ENCODE measurements at regions not wholly inside any gene's neighbourhood (a gene's known extent, or its start where the extent isn't known, plus 50 kb on each side); places are given as distances from the start of the nearest gene placed in this dataset.

DNA sequence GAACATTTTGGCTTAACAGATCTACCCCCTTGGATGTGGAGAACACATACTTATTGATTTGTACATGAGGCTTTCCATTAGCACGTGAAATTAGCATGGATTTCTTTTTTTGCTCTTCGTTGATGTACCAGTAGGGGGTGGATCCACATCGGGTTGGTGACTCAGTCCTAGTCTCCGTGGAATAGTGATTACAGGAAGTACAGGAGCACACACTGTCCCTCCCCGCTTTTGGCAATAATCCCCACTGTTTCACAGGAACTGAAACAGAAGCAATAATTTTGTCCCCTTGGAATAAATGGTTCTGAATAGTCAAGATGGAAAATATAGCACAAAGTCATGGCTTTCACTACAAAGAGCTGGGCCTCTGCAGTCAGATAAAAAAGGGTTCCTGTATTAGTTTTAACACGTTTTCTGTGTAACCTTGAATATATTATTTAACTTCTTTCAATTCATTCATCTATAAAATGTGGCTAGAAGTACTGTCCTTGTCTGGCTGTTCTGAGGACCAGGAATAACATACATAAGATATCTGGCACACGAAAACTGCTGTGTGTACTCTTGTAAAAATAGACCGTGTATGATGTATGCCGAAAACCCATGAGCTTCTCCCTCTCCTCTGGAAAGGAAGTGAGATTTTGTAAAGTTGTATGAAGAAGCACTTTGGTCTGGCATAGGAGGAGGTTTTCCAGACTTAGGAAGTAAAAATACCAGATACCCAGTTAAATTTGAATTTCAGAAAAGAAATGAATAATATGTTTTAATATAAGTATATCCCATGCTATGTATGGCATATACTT lies 229.2 kb downstream of the GALR1 start:
- H3K27ac ChIP-seq (ENCODE audit: low read length) = no peak overlapping the region
- DNase-seq = no peak
- no peaks in the 10 kb centered on the region for H3K36me3 ChIP-seq (ENCODE audit: insufficient read depth, low read length)
- no peak overlapping the region for H3K9ac ChIP-seq (ENCODE audit: low read depth, low read length)
- H3K9me3 ChIP-seq (ENCODE audit: insufficient read depth, low read length, severe bottlenecking) = no peaks in the 10 kb centered on the region
- TF ChIP-seq, protein P1, sequence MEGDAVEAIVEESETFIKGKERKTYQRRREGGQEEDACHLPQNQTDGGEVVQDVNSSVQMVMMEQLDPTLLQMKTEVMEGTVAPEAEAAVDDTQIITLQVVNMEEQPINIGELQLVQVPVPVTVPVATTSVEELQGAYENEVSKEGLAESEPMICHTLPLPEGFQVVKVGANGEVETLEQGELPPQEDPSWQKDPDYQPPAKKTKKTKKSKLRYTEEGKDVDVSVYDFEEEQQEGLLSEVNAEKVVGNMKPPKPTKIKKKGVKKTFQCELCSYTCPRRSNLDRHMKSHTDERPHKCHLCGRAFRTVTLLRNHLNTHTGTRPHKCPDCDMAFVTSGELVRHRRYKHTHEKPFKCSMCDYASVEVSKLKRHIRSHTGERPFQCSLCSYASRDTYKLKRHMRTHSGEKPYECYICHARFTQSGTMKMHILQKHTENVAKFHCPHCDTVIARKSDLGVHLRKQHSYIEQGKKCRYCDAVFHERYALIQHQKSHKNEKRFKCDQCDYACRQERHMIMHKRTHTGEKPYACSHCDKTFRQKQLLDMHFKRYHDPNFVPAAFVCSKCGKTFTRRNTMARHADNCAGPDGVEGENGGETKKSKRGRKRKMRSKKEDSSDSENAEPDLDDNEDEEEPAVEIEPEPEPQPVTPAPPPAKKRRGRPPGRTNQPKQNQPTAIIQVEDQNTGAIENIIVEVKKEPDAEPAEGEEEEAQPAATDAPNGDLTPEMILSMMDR (IDR thresholded peaks at IDR 0.05; ENCODE audit: borderline replicate concordance, extremely low read depth, low read length, poor library complexity, severe bottlenecking) = peak; percentile 7
- TF ChIP-seq EZH2 (IDR thresholded peaks at IDR 0.05; ENCODE audit: borderline replicate concordance, low read depth, low read length, severe bottlenecking) = no peak
- no peak overlapping the region for H3K4me2 ChIP-seq (ENCODE audit: insufficient read depth, low read length)
- no peak overlapping the region for H2AFZ ChIP-seq (ENCODE audit: low read depth, low read length)
- ATAC-seq (ENCODE audit: insufficient read depth, low read depth) = no peak
- no peaks in the 10 kb centered on the region for H3K79me2 ChIP-seq (ENCODE audit: insufficient read depth, low read length)
- H3K4me3 ChIP-seq (ENCODE audit: low read depth in 1 of 2, low read length in 2 of 2) = no peak overlapping the region
- H3K4me1 ChIP-seq (ENCODE audit: insufficient read depth, low read length) = no peaks in the 10 kb centered on the region
- no peaks in the 10 kb centered on the region for H3K27me3 ChIP-seq (ENCODE audit: insufficient read depth, low read length, poor library complexity)
- H4K20me1 ChIP-seq (ENCODE audit: insufficient read depth, low read length) = no peaks in the 10 kb centered on the region

DNA sequence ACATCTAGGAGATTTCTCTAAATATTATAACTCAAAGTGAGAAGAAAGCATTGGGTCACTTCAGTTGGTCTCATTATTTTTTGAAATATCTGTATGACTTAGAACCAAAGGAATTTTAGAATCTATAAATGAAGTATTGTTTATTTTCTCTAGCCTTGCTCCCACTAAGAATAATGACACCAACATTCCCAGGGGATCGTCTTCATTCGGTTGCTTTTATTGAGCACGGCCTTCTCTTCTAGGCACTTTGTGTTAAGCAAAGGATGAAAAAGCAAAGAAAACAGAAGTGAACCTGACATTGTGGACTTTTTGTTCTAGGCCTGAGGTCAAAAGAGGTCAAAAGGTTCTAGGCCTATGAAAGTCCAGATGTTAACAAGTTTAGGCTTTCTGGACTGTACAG lies 231.9 kb downstream of the GALR1 start:
- H2AFZ ChIP-seq (ENCODE audit: low read depth, low read length) = no peak overlapping the region
- TF ChIP-seq, protein P1 (IDR thresholded peaks at IDR 0.05; ENCODE audit: borderline replicate concordance, extremely low read depth, low read length, poor library complexity, severe bottlenecking) = no peak
- no peak for TF ChIP-seq EZH2 (IDR thresholded peaks at IDR 0.05; ENCODE audit: borderline replicate concordance, low read depth, low read length, severe bottlenecking)
- no peak overlapping the region for H3K9ac ChIP-seq (ENCODE audit: low read depth, low read length)
- H3K9me3 ChIP-seq (ENCODE audit: insufficient read depth, low read length, severe bottlenecking) = no peaks in the 10 kb centered on the region
- no peak overlapping the region for H3K27ac ChIP-seq (ENCODE audit: low read length)
- no peaks in the 10 kb centered on the region for H4K20me1 ChIP-seq (ENCODE audit: insufficient read depth, low read length)
- H3K36me3 ChIP-seq (ENCODE audit: insufficient read depth, low read length) = no peaks in the 10 kb centered on the region
- H3K4me2 ChIP-seq (ENCODE audit: insufficient read depth, low read length) = no peak overlapping the region
- H3K27me3 ChIP-seq (ENCODE audit: insufficient read depth, low read length, poor library complexity) = no peaks in the 10 kb centered on the region
- no peak for DNase-seq
- no peak overlapping the region for H3K4me3 ChIP-seq (ENCODE audit: low read depth in 1 of 2, low read length in 2 of 2)
- no peaks in the 10 kb centered on the region for H3K4me1 ChIP-seq (ENCODE audit: insufficient read depth, low read length)
- no peaks in the 10 kb centered on the region for H3K79me2 ChIP-seq (ENCODE audit: insufficient read depth, low read length)
- ATAC-seq (ENCODE audit: insufficient read depth, low read depth) = no peak

GRCh38 chr18:77482190-77483085 lies 232.8 kb downstream of the GALR1 start:
- no peak for ATAC-seq (ENCODE audit: insufficient read depth, low read depth)
- Histone ChIP-seq H2AFZ (ENCODE audit: low read depth, low read length) (no peak overlapping the region), H3K4me1 (ENCODE audit: insufficient read depth, low read length) (no peaks in the 10 kb centered on the region), H3K4me2 (ENCODE audit: insufficient read depth, low read length) (no peak overlapping the region), H4K20me1 (ENCODE audit: insufficient read depth, low read length) (no peaks in the 10 kb centered on the region), H3K36me3 (ENCODE audit: insufficient read depth, low read length) (no peaks in the 10 kb centered on the region), H3K9ac (ENCODE audit: low read depth, low read length) (no peak overlapping the region), H3K27ac (ENCODE audit: low read length) (no peak overlapping the region), H3K79me2 (ENCODE audit: insufficient read depth, low read length) (no peaks in the 10 kb centered on the region), H3K9me3 (ENCODE audit: insufficient read depth, low read length, severe bottlenecking) (no peaks in the 10 kb centered on the region), H3K27me3 (ENCODE audit: insufficient read depth, low read length, poor library complexity) (no peaks in the 10 kb centered on the region), H3K4me3 (ENCODE audit: low read depth in 1 of 2, low read length in 2 of 2) (no peak overlapping the region)
- DNase-seq = no peak
- no peak for TF ChIP-seq EZH2 (IDR thresholded peaks at IDR 0.05; ENCODE audit: borderline replicate concordance, low read depth, low read length, severe bottlenecking)
- TF ChIP-seq, protein P1 (IDR thresholded peaks at IDR 0.05; ENCODE audit: borderline replicate concordance, extremely low read depth, low read length, poor library complexity, severe bottlenecking) = no peak

Data from DND-41 (cell line).